GM23338 (cell line): ENCODE measurements at regions not wholly inside any gene's neighbourhood (a gene's known extent, or its start where the extent isn't known, plus 50 kb on each side); places are given as distances from the start of the nearest gene placed in this dataset.

ENCODE experiments used
- ATAC-seq: fragments of 200-7000 bp; cut with Tn5 transposase; 3 replicates; pipeline ENCODE4 v1.9.1; 2020
- DNase-seq: peaks from one replicate; pipeline ENCODE4 v3.0.0-alpha.2; 2015; ENCODE audit warnings: low spot score
- H2AFZ ChIP-seq: fragments of 200-600 bp; sonication (generic); 2 replicates; pipeline ENCODE4 v1.8.0; 2016; ENCODE audit warnings: antibody characterized with exemption, mild to moderate bottlenecking, moderate library complexity
- H3F3A ChIP-seq: fragments of 200-600 bp; sonication (generic); replicated peaks from 2 replicates; pipeline ENCODE4 v1.8.0; 2017; ENCODE audit warnings: antibody characterized with exemption, mixed run types, low read depth
- H3K27ac ChIP-seq: fragments of 200-600 bp; sonication (generic); 2 replicates; pipeline ENCODE4 v1.6.1; 2016; ENCODE audit warnings: low read depth
- H3K27me3 ChIP-seq: fragments of 200-600 bp; sonication (generic); 2 replicates; pipeline ENCODE4 v1.8.0; 2016; ENCODE audit warnings: mild to moderate bottlenecking, mixed run types, moderate library complexity; ENCODE audit not compliant: insufficient read depth
- H3K36me3 ChIP-seq: fragments of 200-600 bp; sonication (generic); 2 replicates; pipeline ENCODE4 v1.8.0; 2016; ENCODE audit warnings: mild to moderate bottlenecking; ENCODE audit not compliant: insufficient read depth
- H3K4me1 ChIP-seq: fragments of 200-600 bp; sonication (generic); 2 replicates; pipeline ENCODE4 v1.8.0; 2016; ENCODE audit warnings: mild to moderate bottlenecking, moderate library complexity; ENCODE audit not compliant: insufficient read depth
- H3K4me2 ChIP-seq: fragments of 200-600 bp; sonication (generic); 2 replicates; pipeline ENCODE4 v1.7.1; 2017; ENCODE audit warnings: mixed run types
- H3K4me3 ChIP-seq: fragments of 200-600 bp; sonication (generic); 2 replicates; pipeline ENCODE4 v1.6.1; 2016; ENCODE audit warnings: mixed run types
- H3K79me2 ChIP-seq: fragments of 200-600 bp; sonication (generic); replicated peaks from 2 replicates; pipeline ENCODE4 v1.8.0; 2017; ENCODE audit warnings: mild to moderate bottlenecking; ENCODE audit not compliant: insufficient read depth
- H3K9me2 ChIP-seq: fragments of 200-600 bp; sonication (generic); 2 replicates; pipeline ENCODE4 v1.8.0; 2017; ENCODE audit not compliant: insufficient read depth
- H4K20me1 ChIP-seq: fragments of 200-600 bp; sonication (generic); replicated peaks from 2 replicates; pipeline ENCODE4 v1.8.0; 2017; ENCODE audit warnings: mild to moderate bottlenecking; ENCODE audit not compliant: insufficient read depth
- H3K27ac Mint-ChIP-seq: 2 replicates; pipeline ENCODE4 v1.8.0; 2020; ENCODE audit warnings: inconsistent platforms, mild to moderate bottlenecking, moderate library complexity, mixed read lengths
- H3K27me3 Mint-ChIP-seq: 3 replicates; pipeline ENCODE4 v1.8.0; 2022; ENCODE audit warnings: low read depth, mild to moderate bottlenecking, moderate library complexity, mixed read lengths, inconsistent platforms; ENCODE audit not compliant: insufficient read depth, poor library complexity
- H3K36me3 Mint-ChIP-seq: 3 replicates; pipeline ENCODE4 v1.8.0; 2021; ENCODE audit warnings: low read depth, mild to moderate bottlenecking, inconsistent platforms, moderate library complexity, mixed read lengths
- H3K4me1 Mint-ChIP-seq: 3 replicates; pipeline ENCODE4 v1.8.0; 2020; ENCODE audit warnings: mild to moderate bottlenecking, inconsistent platforms, mixed read lengths
- H3K4me3 Mint-ChIP-seq: 3 replicates; pipeline ENCODE4 v1.8.0; 2021; ENCODE audit warnings: moderate library complexity, mild to moderate bottlenecking, inconsistent platforms, mixed read lengths
- H3K9me3 Mint-ChIP-seq: 3 replicates; pipeline ENCODE4 v1.8.0; 2020; ENCODE audit warnings: moderate library complexity, mild to moderate bottlenecking, inconsistent platforms, mixed read lengths
- CREB1 ChIP-seq: fragments of 250-450 bp; sonication (Bioruptor Pico); IDR thresholded peaks from 2 replicates; pipeline ENCODE4 v1.5.0; 2020; ENCODE audit warnings: low read depth, mild to moderate bottlenecking, moderate library complexity
- EZH2 ChIP-seq: fragments of 200-600 bp; sonication (generic); IDR thresholded peaks from one replicate; pipeline ENCODE4 v1.8.0; 2017; ENCODE audit warnings: antibody characterized with exemption, mild to moderate bottlenecking, low read depth; ENCODE audit not compliant: unreplicated experiment
- EZH2phosphoT487 ChIP-seq: fragments of 200-600 bp; sonication (generic); IDR thresholded peaks from one replicate; pipeline ENCODE4 v1.8.1; 2018; ENCODE audit warnings: antibody characterized with exemption; ENCODE audit not compliant: unreplicated experiment
- JUNB ChIP-seq: IDR thresholded peaks from one replicate; pipeline ENCODE4 v1.6.1; 2016; ENCODE audit warnings: antibody characterized with exemption; ENCODE audit not compliant: unreplicated experiment
- NANOG ChIP-seq: IDR thresholded peaks from 2 replicates; pipeline ENCODE4 v1.6.1; 2016; ENCODE audit warnings: antibody characterized with exemption, borderline replicate concordance
- POLR2AphosphoS5 ChIP-seq: IDR thresholded peaks from 2 replicates; pipeline ENCODE4 v1.6.1; 2016; ENCODE audit warnings: antibody characterized with exemption, low read depth
- STAT1 ChIP-seq: IDR thresholded peaks from one replicate; pipeline ENCODE4 v1.6.1; 2016; ENCODE audit warnings: antibody characterized with exemption; ENCODE audit not compliant: unreplicated experiment
- ZNF114 ChIP-seq: fragments of 250-450 bp; sonication (Bioruptor Pico); IDR thresholded peaks from 2 replicates; pipeline ENCODE4 v1.5.0; 2020; ENCODE audit warnings: mild to moderate bottlenecking, moderate library complexity
- ZNF331 ChIP-seq: fragments of 250-450 bp; sonication (Bioruptor Pico); IDR thresholded peaks from 2 replicates; pipeline ENCODE4 v1.5.0; 2020; ENCODE audit warnings: low read depth, mild to moderate bottlenecking, moderate library complexity
- TF ChIP-seq, protein P1 (sequence below), 2 experiments: fragments of 200-600 bp in 1 of 2; sonication (generic) in 1 of 2; conservative IDR thresholded peaks; 2 replicates each; pipeline versions ENCODE4 v1.5.1 to v1.6.1; 2016 to 2017; ENCODE audit warnings: antibody characterized with exemption in 2 of 2, low read depth in 2 of 2, mild to moderate bottlenecking in 2 of 2, moderate library complexity in 1 of 2
- TF ChIP-seq, protein P2 (sequence below): fragments of 250-450 bp; sonication (Bioruptor Pico); IDR thresholded peaks from 2 replicates; pipeline ENCODE4 v1.5.0; 2020; ENCODE audit warnings: mild to moderate bottlenecking, moderate library complexity
- TF ChIP-seq, protein P3 (sequence below): IDR thresholded peaks from one replicate; pipeline ENCODE4 v1.6.1; 2018; ENCODE audit warnings: antibody characterized with exemption; ENCODE audit not compliant: unreplicated experiment
- TF ChIP-seq, protein P4 (sequence below): IDR thresholded peaks from 2 replicates; pipeline ENCODE4 v1.6.1; 2016; ENCODE audit warnings: antibody characterized with exemption

DNA sequence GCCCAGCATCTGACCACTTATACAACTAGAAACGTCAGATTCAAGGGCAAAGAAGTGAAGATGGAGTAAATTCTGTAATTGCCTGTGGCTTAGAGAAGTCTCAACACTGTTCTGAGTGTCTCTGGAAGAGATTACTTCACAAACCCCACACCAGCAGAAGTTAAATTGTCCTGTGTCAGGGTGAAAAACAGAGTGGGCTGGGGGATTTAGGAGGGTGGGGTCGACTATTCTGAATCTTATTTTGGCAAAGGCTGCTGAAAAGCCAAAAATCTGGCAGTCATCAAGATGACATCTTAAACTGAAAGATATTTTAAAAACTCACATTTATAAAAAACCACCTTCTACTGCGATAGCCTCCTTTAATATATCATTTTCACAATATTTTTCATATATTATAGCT, 180.8 kb downstream of the KLHL28 start:
- peaks cover 2% of the 10 kb centered on the region for H3K27me3 Mint-ChIP-seq
- DNase-seq, result no peak
- Histone ChIP-seq H3K4me1 (no peaks in the 10 kb centered on the region), H3K27ac (no peak overlapping the region), H3F3A (no peaks in the 10 kb centered on the region), H4K20me1 (no peaks in the 10 kb centered on the region), H3K27me3 (no peaks in the 10 kb centered on the region), H3K36me3 (no peaks in the 10 kb centered on the region), H3K9me2 (peaks cover 15% of the 10 kb centered on the region), H3K79me2 (no peaks in the 10 kb centered on the region), H2AFZ (no peak overlapping the region), H3K4me2 (no peak overlapping the region), H3K4me3 (no peak overlapping the region)
- H3K9me3 Mint-ChIP-seq, result no peaks in the 10 kb centered on the region
- H3K27ac Mint-ChIP-seq, result no peak overlapping the region
- TF ChIP-seq, protein P1, sequence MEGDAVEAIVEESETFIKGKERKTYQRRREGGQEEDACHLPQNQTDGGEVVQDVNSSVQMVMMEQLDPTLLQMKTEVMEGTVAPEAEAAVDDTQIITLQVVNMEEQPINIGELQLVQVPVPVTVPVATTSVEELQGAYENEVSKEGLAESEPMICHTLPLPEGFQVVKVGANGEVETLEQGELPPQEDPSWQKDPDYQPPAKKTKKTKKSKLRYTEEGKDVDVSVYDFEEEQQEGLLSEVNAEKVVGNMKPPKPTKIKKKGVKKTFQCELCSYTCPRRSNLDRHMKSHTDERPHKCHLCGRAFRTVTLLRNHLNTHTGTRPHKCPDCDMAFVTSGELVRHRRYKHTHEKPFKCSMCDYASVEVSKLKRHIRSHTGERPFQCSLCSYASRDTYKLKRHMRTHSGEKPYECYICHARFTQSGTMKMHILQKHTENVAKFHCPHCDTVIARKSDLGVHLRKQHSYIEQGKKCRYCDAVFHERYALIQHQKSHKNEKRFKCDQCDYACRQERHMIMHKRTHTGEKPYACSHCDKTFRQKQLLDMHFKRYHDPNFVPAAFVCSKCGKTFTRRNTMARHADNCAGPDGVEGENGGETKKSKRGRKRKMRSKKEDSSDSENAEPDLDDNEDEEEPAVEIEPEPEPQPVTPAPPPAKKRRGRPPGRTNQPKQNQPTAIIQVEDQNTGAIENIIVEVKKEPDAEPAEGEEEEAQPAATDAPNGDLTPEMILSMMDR (conservative IDR thresholded peaks at IDR 0.05; ENCODE audit: low read depth in 2 of 2), result no peak
- TF ChIP-seq, protein P2, sequence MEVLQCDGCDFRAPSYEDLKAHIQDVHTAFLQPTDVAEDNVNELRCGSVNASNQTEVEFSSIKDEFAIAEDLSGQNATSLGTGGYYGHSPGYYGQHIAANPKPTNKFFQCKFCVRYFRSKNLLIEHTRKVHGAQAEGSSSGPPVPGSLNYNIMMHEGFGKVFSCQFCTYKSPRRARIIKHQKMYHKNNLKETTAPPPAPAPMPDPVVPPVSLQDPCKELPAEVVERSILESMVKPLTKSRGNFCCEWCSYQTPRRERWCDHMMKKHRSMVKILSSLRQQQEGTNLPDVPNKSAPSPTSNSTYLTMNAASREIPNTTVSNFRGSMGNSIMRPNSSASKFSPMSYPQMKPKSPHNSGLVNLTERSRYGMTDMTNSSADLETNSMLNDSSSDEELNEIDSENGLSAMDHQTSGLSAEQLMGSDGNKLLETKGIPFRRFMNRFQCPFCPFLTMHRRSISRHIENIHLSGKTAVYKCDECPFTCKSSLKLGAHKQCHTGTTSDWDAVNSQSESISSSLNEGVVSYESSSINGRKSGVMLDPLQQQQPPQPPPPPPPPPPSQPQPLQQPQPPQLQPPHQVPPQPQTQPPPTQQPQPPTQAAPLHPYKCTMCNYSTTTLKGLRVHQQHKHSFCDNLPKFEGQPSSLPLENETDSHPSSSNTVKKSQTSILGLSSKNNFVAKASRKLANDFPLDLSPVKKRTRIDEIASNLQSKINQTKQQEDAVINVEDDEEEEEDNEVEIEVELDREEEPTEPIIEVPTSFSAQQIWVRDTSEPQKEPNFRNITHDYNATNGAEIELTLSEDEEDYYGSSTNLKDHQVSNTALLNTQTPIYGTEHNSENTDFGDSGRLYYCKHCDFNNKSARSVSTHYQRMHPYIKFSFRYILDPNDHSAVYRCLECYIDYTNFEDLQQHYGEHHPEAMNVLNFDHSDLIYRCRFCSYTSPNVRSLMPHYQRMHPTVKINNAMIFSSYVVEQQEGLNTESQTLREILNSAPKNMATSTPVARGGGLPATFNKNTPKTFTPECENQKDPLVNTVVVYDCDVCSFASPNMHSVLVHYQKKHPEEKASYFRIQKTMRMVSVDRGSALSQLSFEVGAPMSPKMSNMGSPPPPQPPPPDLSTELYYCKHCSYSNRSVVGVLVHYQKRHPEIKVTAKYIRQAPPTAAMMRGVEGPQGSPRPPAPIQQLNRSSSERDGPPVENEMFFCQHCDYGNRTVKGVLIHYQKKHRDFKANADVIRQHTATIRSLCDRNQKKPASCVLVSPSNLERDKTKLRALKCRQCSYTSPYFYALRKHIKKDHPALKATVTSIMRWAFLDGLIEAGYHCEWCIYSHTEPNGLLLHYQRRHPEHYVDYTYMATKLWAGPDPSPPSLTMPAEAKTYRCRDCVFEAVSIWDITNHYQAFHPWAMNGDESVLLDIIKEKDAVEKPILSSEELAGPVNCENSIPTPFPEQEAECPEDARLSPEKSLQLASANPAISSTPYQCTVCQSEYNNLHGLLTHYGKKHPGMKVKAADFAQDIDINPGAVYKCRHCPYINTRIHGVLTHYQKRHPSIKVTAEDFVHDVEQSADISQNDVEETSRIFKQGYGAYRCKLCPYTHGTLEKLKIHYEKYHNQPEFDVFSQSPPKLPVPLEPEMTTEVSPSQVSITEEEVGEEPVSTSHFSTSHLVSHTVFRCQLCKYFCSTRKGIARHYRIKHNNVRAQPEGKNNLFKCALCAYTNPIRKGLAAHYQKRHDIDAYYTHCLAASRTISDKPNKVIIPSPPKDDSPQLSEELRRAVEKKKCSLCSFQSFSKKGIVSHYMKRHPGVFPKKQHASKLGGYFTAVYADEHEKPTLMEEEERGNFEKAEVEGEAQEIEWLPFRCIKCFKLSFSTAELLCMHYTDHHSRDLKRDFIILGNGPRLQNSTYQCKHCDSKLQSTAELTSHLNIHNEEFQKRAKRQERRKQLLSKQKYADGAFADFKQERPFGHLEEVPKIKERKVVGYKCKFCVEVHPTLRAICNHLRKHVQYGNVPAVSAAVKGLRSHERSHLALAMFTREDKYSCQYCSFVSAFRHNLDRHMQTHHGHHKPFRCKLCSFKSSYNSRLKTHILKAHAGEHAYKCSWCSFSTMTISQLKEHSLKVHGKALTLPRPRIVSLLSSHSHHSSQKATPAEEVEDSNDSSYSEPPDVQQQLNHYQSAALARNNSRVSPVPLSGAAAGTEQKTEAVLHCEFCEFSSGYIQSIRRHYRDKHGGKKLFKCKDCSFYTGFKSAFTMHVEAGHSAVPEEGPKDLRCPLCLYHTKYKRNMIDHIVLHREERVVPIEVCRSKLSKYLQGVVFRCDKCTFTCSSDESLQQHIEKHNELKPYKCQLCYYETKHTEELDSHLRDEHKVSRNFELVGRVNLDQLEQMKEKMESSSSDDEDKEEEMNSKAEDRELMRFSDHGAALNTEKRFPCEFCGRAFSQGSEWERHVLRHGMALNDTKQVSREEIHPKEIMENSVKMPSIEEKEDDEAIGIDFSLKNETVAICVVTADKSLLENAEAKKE (CRISPR knock-in tag), result no peak
- TF ChIP-seq ZNF331 (no peak), EZH2 (no peak), EZH2phosphoT487 (no peak), POLR2AphosphoS5 (no peak), STAT1 (no peak), CREB1 (CRISPR knock-in tag) (no peak), NANOG (no peak), ZNF114 (CRISPR knock-in tag) (no peak), JUNB (no peak)
- TF ChIP-seq, protein P3, sequence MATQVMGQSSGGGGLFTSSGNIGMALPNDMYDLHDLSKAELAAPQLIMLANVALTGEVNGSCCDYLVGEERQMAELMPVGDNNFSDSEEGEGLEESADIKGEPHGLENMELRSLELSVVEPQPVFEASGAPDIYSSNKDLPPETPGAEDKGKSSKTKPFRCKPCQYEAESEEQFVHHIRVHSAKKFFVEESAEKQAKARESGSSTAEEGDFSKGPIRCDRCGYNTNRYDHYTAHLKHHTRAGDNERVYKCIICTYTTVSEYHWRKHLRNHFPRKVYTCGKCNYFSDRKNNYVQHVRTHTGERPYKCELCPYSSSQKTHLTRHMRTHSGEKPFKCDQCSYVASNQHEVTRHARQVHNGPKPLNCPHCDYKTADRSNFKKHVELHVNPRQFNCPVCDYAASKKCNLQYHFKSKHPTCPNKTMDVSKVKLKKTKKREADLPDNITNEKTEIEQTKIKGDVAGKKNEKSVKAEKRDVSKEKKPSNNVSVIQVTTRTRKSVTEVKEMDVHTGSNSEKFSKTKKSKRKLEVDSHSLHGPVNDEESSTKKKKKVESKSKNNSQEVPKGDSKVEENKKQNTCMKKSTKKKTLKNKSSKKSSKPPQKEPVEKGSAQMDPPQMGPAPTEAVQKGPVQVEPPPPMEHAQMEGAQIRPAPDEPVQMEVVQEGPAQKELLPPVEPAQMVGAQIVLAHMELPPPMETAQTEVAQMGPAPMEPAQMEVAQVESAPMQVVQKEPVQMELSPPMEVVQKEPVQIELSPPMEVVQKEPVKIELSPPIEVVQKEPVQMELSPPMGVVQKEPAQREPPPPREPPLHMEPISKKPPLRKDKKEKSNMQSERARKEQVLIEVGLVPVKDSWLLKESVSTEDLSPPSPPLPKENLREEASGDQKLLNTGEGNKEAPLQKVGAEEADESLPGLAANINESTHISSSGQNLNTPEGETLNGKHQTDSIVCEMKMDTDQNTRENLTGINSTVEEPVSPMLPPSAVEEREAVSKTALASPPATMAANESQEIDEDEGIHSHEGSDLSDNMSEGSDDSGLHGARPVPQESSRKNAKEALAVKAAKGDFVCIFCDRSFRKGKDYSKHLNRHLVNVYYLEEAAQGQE, result no peak
- TF ChIP-seq, protein P4, sequence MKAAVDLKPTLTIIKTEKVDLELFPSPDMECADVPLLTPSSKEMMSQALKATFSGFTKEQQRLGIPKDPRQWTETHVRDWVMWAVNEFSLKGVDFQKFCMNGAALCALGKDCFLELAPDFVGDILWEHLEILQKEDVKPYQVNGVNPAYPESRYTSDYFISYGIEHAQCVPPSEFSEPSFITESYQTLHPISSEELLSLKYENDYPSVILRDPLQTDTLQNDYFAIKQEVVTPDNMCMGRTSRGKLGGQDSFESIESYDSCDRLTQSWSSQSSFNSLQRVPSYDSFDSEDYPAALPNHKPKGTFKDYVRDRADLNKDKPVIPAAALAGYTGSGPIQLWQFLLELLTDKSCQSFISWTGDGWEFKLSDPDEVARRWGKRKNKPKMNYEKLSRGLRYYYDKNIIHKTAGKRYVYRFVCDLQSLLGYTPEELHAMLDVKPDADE, result no peak
- H3K4me1 Mint-ChIP-seq, result no peaks in the 10 kb centered on the region; the same call in 2 of the 3 replicates
- no peaks in the 10 kb centered on the region for H3K36me3 Mint-ChIP-seq
- ATAC-seq, result no peak
- H3K4me3 Mint-ChIP-seq, result no peak overlapping the region
